GM21381 (cell line): ENCODE measurements at regions not wholly inside any gene's neighbourhood (a gene's known extent, or its start where the extent isn't known, plus 50 kb on each side); places are given as distances from the start of the nearest gene placed in this dataset.
A peak's percentile ranks its signal among the peaks of the same experiment; 100 is the strongest.

Source experiments
- ATAC-seq: cut with Tn5 transposase; IDR thresholded peaks from one replicate; pipeline ENCODE4 v1.9.1; 2021; ENCODE audit warnings: mild to moderate bottlenecking, moderate library complexity; ENCODE audit not compliant: unreplicated experiment

DNA sequence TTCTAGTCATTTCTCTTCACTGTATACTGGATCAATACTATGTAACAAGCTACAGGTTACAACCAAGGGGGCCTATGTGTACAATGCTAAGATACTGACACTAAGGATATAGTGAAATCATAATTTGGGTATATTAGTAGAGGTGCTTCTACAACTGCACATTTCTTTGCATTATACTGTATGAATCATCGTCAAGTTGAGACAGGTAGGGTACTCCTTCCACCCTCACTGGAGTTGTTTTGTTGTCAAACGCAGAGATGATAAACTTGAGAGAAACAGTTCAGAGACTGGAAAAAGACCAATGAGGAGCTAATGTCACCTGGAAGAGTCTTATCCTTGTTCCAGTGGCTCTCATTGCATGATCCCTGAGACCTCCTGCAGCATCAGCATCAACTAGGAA lies 208.2 kb upstream of the PRPS1L1 start:
- ATAC-seq = no peak

GRCh38 chr7:18239212-18239611 lies 211.6 kb upstream of the PRPS1L1 start:
- ATAC-seq = no peak

GRCh38 chr7:18241543-18242231 lies 214.0 kb upstream of the PRPS1L1 start:
- ATAC-seq = peak; percentile 88

DNA sequence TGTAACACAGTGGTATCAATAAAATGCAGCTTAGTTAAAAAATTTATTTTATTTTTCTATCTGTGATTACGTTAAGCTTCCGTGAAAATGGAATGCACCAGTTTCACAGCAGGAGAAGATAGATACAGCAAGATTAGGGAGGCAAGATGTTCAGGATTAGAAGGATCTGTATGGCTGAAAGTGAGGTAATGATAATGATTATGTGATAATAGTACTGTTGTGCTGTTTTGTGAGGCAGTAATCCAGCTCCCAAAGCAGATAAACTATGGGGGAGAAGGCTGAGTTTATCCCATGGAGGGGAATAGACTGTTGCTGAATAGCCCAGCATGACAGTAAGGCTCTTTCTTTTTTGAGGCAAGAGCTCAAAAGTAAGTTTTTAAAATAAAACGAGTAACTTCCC lies 216.1 kb upstream of the PRPS1L1 start:
- no peak for ATAC-seq

DNA sequence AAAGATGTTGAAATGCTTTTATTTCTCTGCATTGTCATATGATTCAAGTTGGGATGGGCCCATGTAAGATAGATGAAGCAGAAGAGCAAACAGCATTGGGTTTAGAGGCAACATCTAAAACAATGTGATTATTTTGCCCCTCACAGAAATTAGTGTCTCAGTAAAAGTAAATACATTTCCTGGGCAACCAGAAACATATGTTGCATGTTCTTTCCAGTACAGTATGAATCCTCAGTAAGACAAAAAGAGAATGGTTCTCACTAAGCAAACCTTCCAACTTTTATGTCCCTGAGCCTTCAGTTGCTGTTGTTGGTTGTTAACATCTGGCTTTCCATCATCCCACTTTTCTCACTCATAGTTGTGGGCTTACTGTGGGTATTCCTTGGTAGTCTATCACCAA lies 222.5 kb upstream of the PRPS1L1 start:
- no peak for ATAC-seq

DNA sequence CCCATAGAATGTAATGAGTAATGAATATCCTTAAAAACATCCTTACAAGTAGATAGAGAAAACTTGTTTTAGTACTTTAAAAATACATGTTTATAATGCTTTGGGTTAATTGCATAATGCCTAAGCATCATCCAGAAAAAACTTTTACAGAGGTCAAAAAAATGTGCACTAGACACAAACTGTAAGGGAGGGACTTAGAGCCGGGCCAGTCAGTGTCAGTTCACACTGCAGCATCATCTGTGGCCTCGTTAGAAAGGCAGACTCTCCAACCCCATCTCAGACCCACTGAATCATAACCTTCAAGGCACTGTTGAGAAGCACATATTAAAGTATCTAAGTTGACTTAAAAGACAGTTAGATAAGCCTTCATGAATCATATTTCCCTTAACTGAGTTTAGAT lies 230.1 kb upstream of the PRPS1L1 start:
- no peak for ATAC-seq

DNA sequence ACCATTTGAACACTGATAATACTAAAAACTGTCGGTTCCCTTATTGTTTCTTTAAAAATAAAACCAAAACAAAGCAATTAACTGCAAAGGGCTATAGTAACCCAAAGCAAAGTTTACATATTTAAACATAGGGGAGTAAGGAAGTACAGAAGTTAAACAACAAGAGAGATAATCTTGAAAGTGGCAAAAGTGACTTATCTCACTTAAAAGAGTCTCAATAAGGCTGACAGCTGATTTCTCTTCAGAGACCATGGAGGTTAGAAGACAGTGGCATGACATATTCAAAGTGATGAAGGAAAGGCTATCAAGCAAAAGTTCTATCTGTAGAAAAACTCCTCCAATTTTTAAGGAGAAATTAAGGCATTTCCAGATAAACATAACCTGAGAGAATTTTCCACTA lies 233.5 kb upstream of the HDAC9 start:
- no peak for ATAC-seq

- no peak for ATAC-seq
These were observed 229.8 kb upstream of the HDAC9 start for GRCh38 chr7:18265611-18266281.

GRCh38 chr7:18268571-18268970 lies 227.0 kb upstream of the HDAC9 start:
- no peak for ATAC-seq

DNA sequence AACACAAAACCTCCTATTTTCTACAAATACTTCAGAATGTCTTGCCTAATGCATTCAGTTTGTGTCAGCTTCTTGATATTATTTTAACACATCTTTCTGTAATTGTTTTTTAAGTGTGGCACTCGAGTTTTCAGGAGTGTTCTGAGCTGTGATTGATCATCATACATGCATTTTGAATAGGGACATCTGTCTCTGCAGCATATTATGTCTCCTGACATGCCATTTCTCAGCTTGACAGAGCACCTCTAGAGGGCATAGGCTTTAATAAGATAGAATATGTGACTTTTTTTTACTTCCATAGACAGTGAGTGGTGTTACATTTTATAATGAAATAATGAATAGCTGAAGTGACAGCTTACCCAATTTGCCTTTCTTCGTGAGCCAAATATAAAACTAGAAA lies 219.2 kb upstream of the HDAC9 start:
- no peak for ATAC-seq

- ATAC-seq = no peak
These were observed 217.2 kb upstream of the HDAC9 start for GRCh38 chr7:18278316-18278715.

DNA sequence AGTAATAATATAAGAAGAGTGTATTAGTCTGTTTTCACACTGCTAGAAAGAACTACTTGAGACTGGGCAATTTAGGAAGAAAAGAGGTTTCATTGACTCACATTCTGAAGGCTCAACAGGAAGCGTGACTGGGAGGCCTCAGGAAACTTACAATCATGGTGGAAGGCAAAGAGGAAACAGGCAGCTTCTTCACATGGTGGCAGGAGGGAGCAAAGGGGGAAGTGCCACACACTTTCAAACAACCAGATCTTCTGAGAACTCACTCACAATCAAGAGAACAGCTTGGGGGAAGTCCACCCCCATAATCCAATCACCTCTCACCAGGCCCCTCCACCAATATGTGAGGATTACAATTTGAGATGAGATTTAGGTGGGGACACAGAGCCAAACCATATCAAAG lies 212.5 kb upstream of the HDAC9 start:
- ATAC-seq = no peak

DNA sequence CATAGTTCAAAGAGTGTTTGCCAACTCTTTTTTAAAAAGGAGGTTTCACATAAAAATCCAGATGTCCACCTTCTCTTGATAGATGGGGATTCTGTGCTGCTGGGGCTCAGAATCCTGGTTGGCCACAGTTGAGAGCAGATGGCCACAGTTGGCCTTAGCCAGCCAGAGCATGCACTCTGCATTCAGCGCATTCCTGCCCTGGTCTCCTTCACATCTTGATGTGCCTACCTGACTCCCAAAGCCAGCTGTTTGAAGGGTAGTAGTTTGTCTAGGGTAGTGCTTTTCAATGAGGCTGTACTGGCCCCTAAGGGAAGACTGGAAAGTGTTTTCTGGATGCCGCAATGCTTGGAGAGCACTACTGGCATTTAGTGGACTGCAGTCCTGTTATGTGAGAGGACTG lies 208.1 kb upstream of the HDAC9 start:
- no peak for ATAC-seq

DNA sequence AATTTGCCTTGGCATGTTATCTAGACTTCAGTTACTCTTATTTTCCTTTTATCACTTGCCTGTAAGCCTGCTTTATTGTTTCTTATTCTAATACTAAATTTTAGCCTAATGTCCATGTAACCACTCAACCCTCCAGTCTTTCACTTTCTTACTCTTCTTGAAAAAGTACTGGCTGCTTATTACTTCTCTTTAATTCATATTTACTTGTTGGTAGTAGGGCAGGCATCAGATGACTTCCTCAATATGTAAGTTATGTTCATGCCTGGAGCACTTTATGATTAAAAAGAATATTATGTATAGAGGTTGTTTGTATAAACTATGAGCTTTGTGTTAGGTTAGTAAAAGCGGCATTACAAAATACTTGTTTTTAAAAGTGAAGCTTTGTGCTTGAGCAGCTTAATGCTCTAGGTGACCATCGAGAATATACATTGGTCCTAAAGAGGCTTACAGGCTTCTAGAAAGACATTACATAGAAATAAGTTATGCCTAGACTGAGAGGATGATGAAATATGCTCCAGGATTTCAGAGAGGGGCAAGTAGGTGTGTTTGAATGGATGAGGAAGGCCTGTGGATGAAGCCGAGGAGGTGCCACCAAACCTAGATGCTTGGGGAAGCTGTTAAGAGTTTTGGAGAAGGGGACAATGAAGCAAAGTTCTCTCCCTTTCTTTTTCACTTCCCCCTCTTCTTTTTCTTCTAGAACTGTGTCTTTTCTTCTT lies 207.1 kb upstream of the HDAC9 start:
- ATAC-seq = no peak

DNA sequence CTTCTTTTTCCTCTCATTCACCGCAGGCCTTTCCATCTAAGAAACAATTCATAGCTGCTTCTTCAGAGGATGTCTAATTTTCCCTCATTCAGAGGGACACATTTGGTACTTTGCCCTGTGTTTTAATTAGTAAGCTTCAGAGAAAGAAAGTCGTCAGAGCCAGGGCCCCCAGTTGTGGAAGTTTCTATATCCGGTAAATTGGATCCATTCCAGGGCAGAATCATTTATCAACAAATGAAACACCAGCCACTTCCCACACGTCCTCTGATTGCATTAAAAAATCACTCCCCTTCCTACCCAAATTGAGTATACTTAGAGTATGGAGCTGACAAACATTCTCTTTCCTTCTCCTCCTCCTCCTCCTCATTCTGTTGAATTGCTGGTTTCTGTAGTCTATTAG lies 205.8 kb upstream of the HDAC9 start:
- peak; percentile 14 for ATAC-seq

DNA sequence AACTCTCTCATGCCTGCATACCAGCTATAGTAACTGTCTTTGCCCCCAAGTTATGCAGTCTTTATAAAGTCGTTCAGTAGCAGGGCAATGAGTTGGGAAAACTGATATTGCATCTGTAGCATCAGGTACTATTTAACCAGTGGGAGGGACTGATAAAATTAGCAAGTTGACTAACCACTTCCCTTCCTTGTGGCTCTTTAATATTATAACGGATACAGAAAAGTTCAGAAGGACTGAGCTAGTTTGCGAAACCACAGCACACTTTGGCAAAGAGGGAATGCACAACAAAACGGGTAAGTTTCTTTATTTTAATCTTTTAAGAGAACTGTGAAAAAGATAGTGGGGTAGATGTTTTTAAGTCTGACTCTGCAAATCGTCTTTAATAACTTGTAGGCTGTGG lies 205.3 kb upstream of the HDAC9 start:
- ATAC-seq = peak; percentile 73

- no peak for ATAC-seq
These were observed 204.7 kb upstream of the HDAC9 start for GRCh38 chr7:18290865-18291264.

GRCh38 chr7:18292584-18292983 lies 203.0 kb upstream of the HDAC9 start:
- ATAC-seq = no peak

DNA sequence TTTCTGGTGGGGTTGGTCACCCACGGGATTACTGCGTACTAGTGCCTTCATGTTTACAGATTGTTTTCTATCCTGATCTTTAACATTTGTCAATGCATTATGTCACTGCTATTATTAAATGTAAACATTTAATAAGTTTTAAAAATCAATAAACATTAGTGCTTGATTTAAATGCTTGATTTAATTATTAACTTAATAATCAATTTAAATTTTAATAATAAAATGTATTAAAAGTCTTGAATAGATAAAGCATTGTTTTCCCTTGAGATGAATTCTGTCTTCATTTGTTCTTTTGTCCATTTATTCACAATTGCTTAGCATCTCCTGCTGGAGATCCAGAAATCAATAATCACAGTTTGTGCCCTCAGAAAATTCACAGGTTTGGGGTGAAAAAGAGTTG lies 201.8 kb upstream of the HDAC9 start:
- no peak for ATAC-seq

DNA sequence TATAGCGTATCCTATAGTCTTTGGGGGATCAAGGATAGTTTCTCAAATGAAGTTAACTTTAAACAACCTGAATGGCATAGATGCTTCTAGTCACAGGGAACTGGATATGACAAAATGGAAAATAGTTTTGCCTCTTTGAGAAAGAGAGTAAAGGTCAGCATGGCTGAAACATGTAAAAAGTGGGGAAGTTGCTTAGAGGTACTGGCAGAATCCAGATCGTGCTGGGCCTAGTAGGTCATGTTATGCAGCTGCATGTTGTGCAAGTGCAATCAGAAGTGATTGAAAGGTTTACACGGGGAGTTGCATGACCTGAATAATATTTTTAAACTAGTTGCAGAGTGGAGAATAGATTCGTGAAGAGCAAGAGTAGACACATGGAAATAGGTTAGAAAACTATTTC lies 201.1 kb upstream of the HDAC9 start:
- ATAC-seq = no peak

GRCh38 chr7:18295781-18296423 lies 199.6 kb upstream of the HDAC9 start:
- ATAC-seq = no peak

DNA sequence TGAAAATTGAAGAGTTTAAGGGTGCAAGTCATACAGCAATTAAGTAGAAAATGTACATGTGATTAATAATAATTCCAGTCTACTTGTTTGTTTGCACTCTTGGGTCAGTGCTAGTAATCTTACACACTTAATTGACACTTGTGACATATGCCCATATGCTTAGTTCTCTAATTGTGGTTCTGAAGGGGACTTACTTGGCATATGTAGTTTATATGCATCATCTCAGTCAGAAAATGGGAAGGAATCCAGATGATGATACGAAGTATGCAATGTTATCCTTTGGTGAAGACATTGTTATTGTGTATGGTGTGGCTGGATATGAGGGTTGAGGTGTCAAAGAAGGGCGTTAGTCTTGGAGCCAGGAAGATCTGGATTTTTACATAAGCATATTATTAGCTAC lies 193.5 kb upstream of the HDAC9 start:
- ATAC-seq = no peak
